GM12878 (cell line): ENCODE measurements at regions not wholly inside any gene's neighbourhood (a gene's known extent, or its start where the extent isn't known, plus 50 kb on each side); places are given as distances from the start of the nearest gene placed in this dataset.

Source experiments
- EP300 ChIP-seq, 2 experiments: fragments of 150-350 bp in 1 of 2; IDR thresholded peaks; 2 replicates each; pipeline ENCODE4 v1.6.1; 2011 to 2012; ENCODE audit warnings: low read depth in 2 of 2, low read length in 2 of 2, borderline replicate concordance in 1 of 2, improper control_type of control experiment in 1 of 2, inconsistent platforms in 1 of 2; ENCODE audit not compliant: control insufficient read depth in 1 of 2
- EZH2 ChIP-seq: IDR thresholded peaks from 2 replicates; pipeline ENCODE4 v1.6.1; 2012; ENCODE audit warnings: low read depth, mild to moderate bottlenecking, control low read depth, inconsistent platforms, low read length, borderline replicate concordance; ENCODE audit not compliant: control insufficient read depth
- POLR2A ChIP-seq: IDR thresholded peaks from 2 replicates; pipeline ENCODE4 v1.6.1; 2011; ENCODE audit warnings: low read depth, mild to moderate bottlenecking, low read length
- TF ChIP-seq, protein P1 (sequence below), 3 experiments: IDR thresholded peaks in 2 of 3; conservative IDR thresholded peaks in 1 of 3; 2 replicates each; pipeline ENCODE4 v1.5.1; 2011; ENCODE audit warnings: low read depth in 3 of 3, low read length in 3 of 3, mild to moderate bottlenecking in 3 of 3, control low read depth in 2 of 3, moderate library complexity in 2 of 3, inconsistent platforms in 1 of 3, mixed read lengths in 1 of 3; ENCODE audit not compliant: control insufficient read depth in 2 of 3, insufficient read depth in 1 of 3; ENCODE audit errors: extremely low read depth in 1 of 3
- TF ChIP-seq, protein P2 (sequence below): IDR thresholded peaks from 2 replicates; pipeline ENCODE4 v1.6.1; 2012; ENCODE audit warnings: low read length, inconsistent platforms

- TF ChIP-seq POLR2A = no peak
- TF ChIP-seq, protein P1, sequence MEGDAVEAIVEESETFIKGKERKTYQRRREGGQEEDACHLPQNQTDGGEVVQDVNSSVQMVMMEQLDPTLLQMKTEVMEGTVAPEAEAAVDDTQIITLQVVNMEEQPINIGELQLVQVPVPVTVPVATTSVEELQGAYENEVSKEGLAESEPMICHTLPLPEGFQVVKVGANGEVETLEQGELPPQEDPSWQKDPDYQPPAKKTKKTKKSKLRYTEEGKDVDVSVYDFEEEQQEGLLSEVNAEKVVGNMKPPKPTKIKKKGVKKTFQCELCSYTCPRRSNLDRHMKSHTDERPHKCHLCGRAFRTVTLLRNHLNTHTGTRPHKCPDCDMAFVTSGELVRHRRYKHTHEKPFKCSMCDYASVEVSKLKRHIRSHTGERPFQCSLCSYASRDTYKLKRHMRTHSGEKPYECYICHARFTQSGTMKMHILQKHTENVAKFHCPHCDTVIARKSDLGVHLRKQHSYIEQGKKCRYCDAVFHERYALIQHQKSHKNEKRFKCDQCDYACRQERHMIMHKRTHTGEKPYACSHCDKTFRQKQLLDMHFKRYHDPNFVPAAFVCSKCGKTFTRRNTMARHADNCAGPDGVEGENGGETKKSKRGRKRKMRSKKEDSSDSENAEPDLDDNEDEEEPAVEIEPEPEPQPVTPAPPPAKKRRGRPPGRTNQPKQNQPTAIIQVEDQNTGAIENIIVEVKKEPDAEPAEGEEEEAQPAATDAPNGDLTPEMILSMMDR (IDR thresholded peaks at IDR 0.05 in 2 of 3, conservative IDR thresholded peaks at IDR 0.05 in 1 of 3; ENCODE audit: control insufficient read depth in 2 of 3, extremely low read depth in 1 of 3, insufficient read depth in 1 of 3, low read depth in 3 of 3, low read length in 3 of 3) = no peak
- no peak for TF ChIP-seq EZH2
- TF ChIP-seq EP300 (IDR thresholded peaks at IDR 0.05; ENCODE audit: borderline replicate concordance in 1 of 2, control insufficient read depth in 1 of 2, low read depth in 2 of 2, low read length in 2 of 2) = no peak
- TF ChIP-seq, protein P2, sequence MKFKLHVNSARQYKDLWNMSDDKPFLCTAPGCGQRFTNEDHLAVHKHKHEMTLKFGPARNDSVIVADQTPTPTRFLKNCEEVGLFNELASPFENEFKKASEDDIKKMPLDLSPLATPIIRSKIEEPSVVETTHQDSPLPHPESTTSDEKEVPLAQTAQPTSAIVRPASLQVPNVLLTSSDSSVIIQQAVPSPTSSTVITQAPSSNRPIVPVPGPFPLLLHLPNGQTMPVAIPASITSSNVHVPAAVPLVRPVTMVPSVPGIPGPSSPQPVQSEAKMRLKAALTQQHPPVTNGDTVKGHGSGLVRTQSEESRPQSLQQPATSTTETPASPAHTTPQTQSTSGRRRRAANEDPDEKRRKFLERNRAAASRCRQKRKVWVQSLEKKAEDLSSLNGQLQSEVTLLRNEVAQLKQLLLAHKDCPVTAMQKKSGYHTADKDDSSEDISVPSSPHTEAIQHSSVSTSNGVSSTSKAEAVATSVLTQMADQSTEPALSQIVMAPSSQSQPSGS = no peak
Observed at GRCh38 chrX:131764216-131764615, 220.3 kb downstream of the OR13H1 start.
